ENCODE measurements at regions not wholly inside any gene's neighbourhood (a gene's known extent, or its start where the extent isn't known, plus 50 kb on each side); places are given as distances from the start of the nearest gene placed in this dataset.

DNA sequence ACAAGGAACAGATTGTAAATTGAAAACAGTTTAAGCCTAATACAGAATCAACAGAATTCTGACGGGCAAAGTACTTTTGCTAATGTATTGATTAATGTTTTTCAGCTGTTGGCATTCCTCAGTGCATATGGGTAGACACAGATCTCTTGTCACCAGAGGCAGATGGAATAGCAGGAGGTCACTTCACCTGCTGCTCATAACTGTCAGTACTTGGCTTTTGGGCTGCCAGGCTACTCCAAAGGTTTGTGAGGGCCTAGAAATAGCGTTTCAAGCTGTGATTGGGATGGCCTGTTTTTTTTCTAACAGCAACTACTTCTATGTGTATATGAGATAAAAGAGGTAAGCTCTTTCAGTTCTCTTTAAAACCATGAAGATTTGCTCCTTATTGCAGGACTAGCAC lies 307.5 kb upstream of the ANXA10 start:
- TF ChIP-seq CTCF (IDR thresholded peaks at IDR 0.05): no peak
- TF ChIP-seq POLR2A (IDR thresholded peaks at IDR 0.05): no peak

Measured in heart left ventricle (tissue), 13 donors.